Right atrium auricular region (tissue), 2 donors: ENCODE measurements at regions not wholly inside any gene's neighbourhood (a gene's known extent, or its start where the extent isn't known, plus 50 kb on each side); places are given as distances from the start of the nearest gene placed in this dataset.
"Not testable (repeated sequence)": the region's sequence is repeated elsewhere in the genome, so short reads cannot be mapped to it uniquely, and the experiment has no call there.

Source experiments
- DNase-seq: peaks from one replicate; pipeline ENCODE4 v3.0.0-alpha.2; 2019; ENCODE audit warnings: low spot score
- H3K27ac ChIP-seq, 2 donors: fragments of 200-600 bp; sonication (generic); 1 replicate in 1 of 2; 2 replicates in 1 of 2; pipeline ENCODE4 v1.5.1; 2016 to 2019
- H3K27me3 ChIP-seq, 2 donors: fragments of 200-600 bp; sonication (generic); one replicate each; pipeline versions ENCODE4 v1.5.1 to v1.6.0; 2017 to 2019
- H3K36me3 ChIP-seq: fragments of 200-600 bp; sonication (generic); one replicate; pipeline ENCODE4 v1.5.1; 2016
- H3K4me1 ChIP-seq, 2 donors: fragments of 200-600 bp; sonication (generic); one replicate each; pipeline versions ENCODE4 v1.5.1 to v1.6.0; 2017 to 2019
- H3K4me3 ChIP-seq, 2 donors: fragments of 200-600 bp; sonication (generic); 1 replicate in 1 of 2; 2 replicates in 1 of 2; pipeline ENCODE4 v1.5.1; 2017 to 2019; ENCODE audit warnings: mild to moderate bottlenecking in 1 of 2, moderate library complexity in 1 of 2
- H3K9me3 ChIP-seq, 2 donors: fragments of 200-600 bp; sonication (generic); one replicate each; pipeline ENCODE4 v1.5.1; 2019
- CTCF ChIP-seq, 2 donors: fragments of 200-600 bp; sonication (generic); IDR thresholded peaks; one replicate each; pipeline ENCODE4 v1.5.1; 2019; ENCODE audit warnings: antibody characterized with exemption in 2 of 2

- no peak overlapping the region for H3K27ac ChIP-seq
- no peaks in the 10 kb centered on the region for H3K36me3 ChIP-seq
- no peaks in the 10 kb centered on the region for H3K4me1 ChIP-seq
- H3K27me3 ChIP-seq, result no peaks in the 10 kb centered on the region
- H3K4me3 ChIP-seq, result no peak overlapping the region
- no peak for DNase-seq
- no peak for TF ChIP-seq CTCF (IDR thresholded peaks at IDR 0.05)
- no peaks in the 10 kb centered on the region for H3K9me3 ChIP-seq
Measured at GRCh38 chr4:123017636-123018395, 95.4 kb upstream of the NUDT6 start.

- Histone ChIP-seq H3K36me3 (no peaks in the 10 kb centered on the region), H3K27me3 (no peaks in the 10 kb centered on the region), H3K4me3 (no peak overlapping the region), H3K27ac (no peak overlapping the region), H3K4me1 (no peaks in the 10 kb centered on the region), H3K9me3 (no peaks in the 10 kb centered on the region)
- TF ChIP-seq CTCF (IDR thresholded peaks at IDR 0.05), result no peak
- DNase-seq, result no peak
Measured at GRCh38 chr4:123018396-123018775, 96.0 kb upstream of the NUDT6 start.

- DNase-seq, result no peak
- H3K27me3 ChIP-seq, result no peaks in the 10 kb centered on the region
- TF ChIP-seq CTCF (IDR thresholded peaks at IDR 0.05), result no peak
- H3K4me3 ChIP-seq, result no peak overlapping the region
- no peaks in the 10 kb centered on the region for H3K9me3 ChIP-seq
- H3K27ac ChIP-seq, result no peak overlapping the region
- no peaks in the 10 kb centered on the region for H3K36me3 ChIP-seq
- H3K4me1 ChIP-seq, result no peaks in the 10 kb centered on the region
Measured at GRCh38 chr4:123020285-123020684, 97.9 kb upstream of the NUDT6 start.

- no peaks in the 10 kb centered on the region for H3K36me3 ChIP-seq
- H3K4me1 ChIP-seq, result no peaks in the 10 kb centered on the region
- H3K27ac ChIP-seq, result no peak overlapping the region
- no peaks in the 10 kb centered on the region for H3K27me3 ChIP-seq
- no peak for TF ChIP-seq CTCF (IDR thresholded peaks at IDR 0.05)
- H3K9me3 ChIP-seq, result no peaks in the 10 kb centered on the region
- DNase-seq, result no peak
- no peak overlapping the region for H3K4me3 ChIP-seq
Measured at GRCh38 chr4:123023647-123024046, 101.2 kb upstream of the NUDT6 start.

- no peak for DNase-seq
- no peak overlapping the region for H3K4me3 ChIP-seq
- H3K9me3 ChIP-seq, result no peaks in the 10 kb centered on the region
- H3K27me3 ChIP-seq, result no peaks in the 10 kb centered on the region
- no peaks in the 10 kb centered on the region for H3K36me3 ChIP-seq
- no peaks in the 10 kb centered on the region for H3K4me1 ChIP-seq
- no peak for TF ChIP-seq CTCF (IDR thresholded peaks at IDR 0.05)
- H3K27ac ChIP-seq, result no peak overlapping the region
Measured at GRCh38 chr4:123024710-123025109, 102.3 kb upstream of the NUDT6 start.

- H3K4me3 ChIP-seq, result no peak overlapping the region
- no peaks in the 10 kb centered on the region for H3K27me3 ChIP-seq
- no peak overlapping the region for H3K27ac ChIP-seq
- H3K36me3 ChIP-seq, result no peaks in the 10 kb centered on the region
- no peaks in the 10 kb centered on the region for H3K4me1 ChIP-seq
- TF ChIP-seq CTCF (IDR thresholded peaks at IDR 0.05), result no peak
- no peaks in the 10 kb centered on the region for H3K9me3 ChIP-seq
- DNase-seq, result no peak
Measured at GRCh38 chr4:123025398-123025797, 103.0 kb upstream of the NUDT6 start.

GRCh38 chr4:123026015-123026414 lies 103.6 kb upstream of the NUDT6 start:
- not testable (repeated sequence) for H3K4me3 ChIP-seq, H3K36me3 ChIP-seq

More at GRCh38 chr4:123026015-123026414, 103.6 kb upstream of the NUDT6 start:
- H3K4me1 ChIP-seq, H3K9me3 ChIP-seq, H3K27me3 ChIP-seq, H3K27ac ChIP-seq, DNase-seq: not testable (repeated sequence)
